ENCODE measurements at regions not wholly inside any gene's neighbourhood (a gene's known extent, or its start where the extent isn't known, plus 50 kb on each side); places are given as distances from the start of the nearest gene placed in this dataset.
A peak's percentile ranks its signal among the peaks of the same experiment; 100 is the strongest.

- no peaks in the 10 kb centered on the region for H3K9me3 ChIP-seq (ENCODE audit: control insufficient read depth in 2 of 2, insufficient read depth in 1 of 2, low read depth in 1 of 2, low read length in 1 of 2)
- no peaks in the 10 kb centered on the region for H3K36me3 ChIP-seq (ENCODE audit: control insufficient read depth in 3 of 3, insufficient read depth in 2 of 3, low read depth in 1 of 3, low read length in 3 of 3)
- no peak overlapping the region for H3K4me3 ChIP-seq (ENCODE audit: low read depth in 1 of 3, low read length in 3 of 3)
- H3K4me1 ChIP-seq (ENCODE audit: control insufficient read depth in 3 of 3, insufficient read depth in 2 of 3, low read depth in 1 of 3, low read length in 2 of 3), result peaks cover 1 to 23% (median 4%) of the 10 kb centered on the region in 3 donors
- H3K27ac ChIP-seq (ENCODE audit: low read depth in 1 of 3, low read length in 2 of 3), result peak overlapping the region in 1 of 3 donors; percentile 46
- no peaks in the 10 kb centered on the region for H3K27me3 ChIP-seq (ENCODE audit: control insufficient read depth in 3 of 3, insufficient read depth in 3 of 3, low read length in 3 of 3)
- FAIRE-seq (no peak), DNase-seq (peak; percentile 71)
Observed at GRCh38 chr5:57102905-57103255, 71.0 kb upstream of the GPBP1 start.

GRCh38 chr5:57103317-57103907, 70.4 kb upstream of the GPBP1 start:
- FAIRE-seq, result no peak
- Histone ChIP-seq H3K4me3 (ENCODE audit: low read depth in 1 of 3, low read length in 3 of 3) (no peak overlapping the region), H3K36me3 (ENCODE audit: control insufficient read depth in 3 of 3, insufficient read depth in 2 of 3, low read depth in 1 of 3, low read length in 3 of 3) (no peaks in the 10 kb centered on the region), H3K4me1 (ENCODE audit: control insufficient read depth in 3 of 3, insufficient read depth in 2 of 3, low read depth in 1 of 3, low read length in 2 of 3) (peaks cover 1 to 23% (median 4%) of the 10 kb centered on the region in 3 donors), H3K9me3 (ENCODE audit: control insufficient read depth in 2 of 2, insufficient read depth in 1 of 2, low read depth in 1 of 2, low read length in 1 of 2) (no peaks in the 10 kb centered on the region), H3K27ac (ENCODE audit: low read depth in 1 of 3, low read length in 2 of 3) (peak overlapping the region in 1 of 3 donors; percentile 46), H3K27me3 (ENCODE audit: control insufficient read depth in 3 of 3, insufficient read depth in 3 of 3, low read length in 3 of 3) (no peaks in the 10 kb centered on the region)
- WGBS, 3 donors, result 36 to 73% (median 37%) methylated on average over 5 of the region's 5 CpGs
- DNase-seq, result peak; percentile 9 to 17

- no peak for DNase-seq
- Histone ChIP-seq H3K36me3 (ENCODE audit: control insufficient read depth in 3 of 3, insufficient read depth in 2 of 3, low read depth in 1 of 3, low read length in 3 of 3) (no peaks in the 10 kb centered on the region), H3K27me3 (ENCODE audit: control insufficient read depth in 3 of 3, insufficient read depth in 3 of 3, low read length in 3 of 3) (no peaks in the 10 kb centered on the region), H3K4me3 (ENCODE audit: low read depth in 1 of 3, low read length in 3 of 3) (no peak overlapping the region), H3K9me3 (ENCODE audit: control insufficient read depth in 2 of 2, insufficient read depth in 1 of 2, low read depth in 1 of 2, low read length in 1 of 2) (no peaks in the 10 kb centered on the region), H3K27ac (ENCODE audit: low read depth in 1 of 3, low read length in 2 of 3) (no peak overlapping the region), H3K4me1 (ENCODE audit: control insufficient read depth in 3 of 3, insufficient read depth in 2 of 3, low read depth in 1 of 3, low read length in 2 of 3) (peaks cover 1 to 26% (median 4%) of the 10 kb centered on the region in 3 donors)
- 93 to 100% (median 95%) methylated on average over 2 of the region's 2 CpGs for WGBS, 3 donors
- FAIRE-seq, result no peak
Observed at GRCh38 chr5:57106661-57107060, 67.2 kb upstream of the GPBP1 start.

- peak overlapping the region in 1 of 3 donors; percentile 52 for H3K27ac ChIP-seq (ENCODE audit: low read depth in 1 of 3, low read length in 2 of 3)
- no peak overlapping the region for H3K4me3 ChIP-seq (ENCODE audit: low read depth in 1 of 3, low read length in 3 of 3)
- DNase-seq, result peak; percentile 70 to 82
- H3K36me3 ChIP-seq (ENCODE audit: control insufficient read depth in 3 of 3, insufficient read depth in 2 of 3, low read depth in 1 of 3, low read length in 3 of 3), result no peaks in the 10 kb centered on the region
- peaks cover 0 to 10% (median 2%) of the 10 kb centered on the region in 3 donors for H3K4me1 ChIP-seq (ENCODE audit: control insufficient read depth in 3 of 3, insufficient read depth in 2 of 3, low read depth in 1 of 3, low read length in 2 of 3)
- no peaks in the 10 kb centered on the region for H3K9me3 ChIP-seq (ENCODE audit: control insufficient read depth in 2 of 2, insufficient read depth in 1 of 2, low read depth in 1 of 2, low read length in 1 of 2)
- no peaks in the 10 kb centered on the region for H3K27me3 ChIP-seq (ENCODE audit: control insufficient read depth in 3 of 3, insufficient read depth in 3 of 3, low read length in 3 of 3)
- WGBS, 3 donors, result 21 to 41% (median 22%) methylated on average over 2 of the region's 2 CpGs
- no peak for FAIRE-seq
Observed at GRCh38 chr5:57111993-57112392, 61.9 kb upstream of the GPBP1 start.

GRCh38 chr5:57113481-57113880, 60.4 kb upstream of the GPBP1 start:
- DNase-seq, result no peak
- no peak overlapping the region for H3K27ac ChIP-seq (ENCODE audit: low read depth in 1 of 3, low read length in 2 of 3)
- peaks cover 0 to 10% (median 2%) of the 10 kb centered on the region in 3 donors for H3K4me1 ChIP-seq (ENCODE audit: control insufficient read depth in 3 of 3, insufficient read depth in 2 of 3, low read depth in 1 of 3, low read length in 2 of 3)
- no peaks in the 10 kb centered on the region for H3K9me3 ChIP-seq (ENCODE audit: control insufficient read depth in 2 of 2, insufficient read depth in 1 of 2, low read depth in 1 of 2, low read length in 1 of 2)
- no peaks in the 10 kb centered on the region for H3K27me3 ChIP-seq (ENCODE audit: control insufficient read depth in 3 of 3, insufficient read depth in 3 of 3, low read length in 3 of 3)
- no peaks in the 10 kb centered on the region for H3K36me3 ChIP-seq (ENCODE audit: control insufficient read depth in 3 of 3, insufficient read depth in 2 of 3, low read depth in 1 of 3, low read length in 3 of 3)
- H3K4me3 ChIP-seq (ENCODE audit: low read depth in 1 of 3, low read length in 3 of 3), result no peak overlapping the region
- no peak for FAIRE-seq

GRCh38 chr5:57117596-57117995, 56.3 kb upstream of the GPBP1 start:
- WGBS, 3 donors, result 9 to 28% (median 26%) methylated on average over 1 of the region's 1 CpG
- FAIRE-seq, result no peak

GRCh38 chr5:57119031-57119430, 54.8 kb upstream of the GPBP1 start:
- H3K27me3 ChIP-seq (ENCODE audit: control insufficient read depth in 3 of 3, insufficient read depth in 3 of 3, low read length in 3 of 3), result no peaks in the 10 kb centered on the region
- no peak overlapping the region for H3K27ac ChIP-seq (ENCODE audit: low read depth in 1 of 3, low read length in 2 of 3)
- 67 to 90% (median 89%) methylated on average over 3 of the region's 3 CpGs for WGBS, 3 donors
- H3K9me3 ChIP-seq (ENCODE audit: control insufficient read depth in 2 of 2, insufficient read depth in 1 of 2, low read depth in 1 of 2, low read length in 1 of 2), result peaks cover 0 to 10% of the 10 kb centered on the region in 2 donors
- no peak overlapping the region for H3K4me3 ChIP-seq (ENCODE audit: low read depth in 1 of 3, low read length in 3 of 3)
- DNase-seq (no peak), FAIRE-seq (no peak)
- no peaks in the 10 kb centered on the region for H3K36me3 ChIP-seq (ENCODE audit: control insufficient read depth in 3 of 3, insufficient read depth in 2 of 3, low read depth in 1 of 3, low read length in 3 of 3)
- no peaks in the 10 kb centered on the region for H3K4me1 ChIP-seq (ENCODE audit: control insufficient read depth in 3 of 3, insufficient read depth in 2 of 3, low read depth in 1 of 3, low read length in 2 of 3)

More at GRCh38 chr5:57117596-57117995, 56.3 kb upstream of the GPBP1 start:
- H3K27me3 ChIP-seq (ENCODE audit: control insufficient read depth in 3 of 3, insufficient read depth in 3 of 3, low read length in 3 of 3), result no peaks in the 10 kb centered on the region
- H3K36me3 ChIP-seq (ENCODE audit: control insufficient read depth in 3 of 3, insufficient read depth in 2 of 3, low read depth in 1 of 3, low read length in 3 of 3), result no peaks in the 10 kb centered on the region
- H3K27ac ChIP-seq (ENCODE audit: low read depth in 1 of 3, low read length in 2 of 3), result no peak overlapping the region
- no peaks in the 10 kb centered on the region for H3K9me3 ChIP-seq (ENCODE audit: control insufficient read depth in 2 of 2, insufficient read depth in 1 of 2, low read depth in 1 of 2, low read length in 1 of 2)
- no peak overlapping the region for H3K4me3 ChIP-seq (ENCODE audit: low read depth in 1 of 3, low read length in 3 of 3)
- H3K4me1 ChIP-seq (ENCODE audit: control insufficient read depth in 3 of 3, insufficient read depth in 2 of 3, low read depth in 1 of 3, low read length in 2 of 3), result no peaks in the 10 kb centered on the region
- DNase-seq, result no peak

- Histone ChIP-seq H3K4me1 (ENCODE audit: control insufficient read depth in 3 of 3, insufficient read depth in 2 of 3, low read depth in 1 of 3, low read length in 2 of 3) (no peaks in the 10 kb centered on the region), H3K4me3 (ENCODE audit: low read depth in 1 of 3, low read length in 3 of 3) (no peak overlapping the region), H3K9me3 (ENCODE audit: control insufficient read depth in 2 of 2, insufficient read depth in 1 of 2, low read depth in 1 of 2, low read length in 1 of 2) (peaks cover 0 to 10% of the 10 kb centered on the region in 2 donors), H3K36me3 (ENCODE audit: control insufficient read depth in 3 of 3, insufficient read depth in 2 of 3, low read depth in 1 of 3, low read length in 3 of 3) (no peaks in the 10 kb centered on the region), H3K27ac (ENCODE audit: low read depth in 1 of 3, low read length in 2 of 3) (no peak overlapping the region), H3K27me3 (ENCODE audit: control insufficient read depth in 3 of 3, insufficient read depth in 3 of 3, low read length in 3 of 3) (no peaks in the 10 kb centered on the region)
- WGBS, 3 donors, result 95 to 100% (median 96%) methylated on average over 5 of the region's 5 CpGs
- no peak for DNase-seq
- no peak for FAIRE-seq
Observed at GRCh38 chr5:57124014-57124413, 49.8 kb upstream of the GPBP1 start.
